Endothelial cell of umbilical vein (primary cell): ENCODE measurements at regions not wholly inside any gene's neighbourhood (a gene's known extent, or its start where the extent isn't known, plus 50 kb on each side); places are given as distances from the start of the nearest gene placed in this dataset.
A peak's percentile ranks its signal among the peaks of the same experiment; 100 is the strongest.

ENCODE experiments used
- EZH2 ChIP-seq: IDR thresholded peaks from 2 replicates; pipeline ENCODE4 v1.6.1; 2012; ENCODE audit warnings: borderline replicate concordance, low read depth, mild to moderate bottlenecking, moderate library complexity, low read length, inconsistent platforms; ENCODE audit not compliant: severe bottlenecking
- MYC ChIP-seq: IDR thresholded peaks from one replicate; pipeline ENCODE4 v1.6.1; 2011; ENCODE audit warnings: mild to moderate bottlenecking, low read depth, low read length
- POLR2A ChIP-seq: IDR thresholded peaks from 2 replicates; pipeline ENCODE4 v1.6.1; 2012; ENCODE audit warnings: low read depth, mild to moderate bottlenecking, control low read depth, low read length
- POLR2AphosphoS5 ChIP-seq: IDR thresholded peaks from 2 replicates; pipeline ENCODE4 v1.6.1; 2012; ENCODE audit warnings: low read depth, mild to moderate bottlenecking, control low read depth, low read length, moderate library complexity; ENCODE audit not compliant: insufficient read depth
- TF ChIP-seq, protein P1 (sequence below), 2 donors: IDR thresholded peaks; 1 replicate in 1 of 2; 2 replicates in 1 of 2; pipeline ENCODE4 v1.5.1; 2011; ENCODE audit warnings: low read length in 2 of 2, mild to moderate bottlenecking in 2 of 2, moderate library complexity in 2 of 2, control low read depth in 1 of 2, inconsistent platforms in 1 of 2, low read depth in 1 of 2; ENCODE audit not compliant: insufficient read depth in 1 of 2; ENCODE audit errors: extremely low read depth in 1 of 2
- TF ChIP-seq, protein P2 (sequence below): IDR thresholded peaks from 2 replicates; pipeline ENCODE4 v1.6.1; 2011; ENCODE audit not compliant: insufficient read depth, insufficient read length

DNA sequence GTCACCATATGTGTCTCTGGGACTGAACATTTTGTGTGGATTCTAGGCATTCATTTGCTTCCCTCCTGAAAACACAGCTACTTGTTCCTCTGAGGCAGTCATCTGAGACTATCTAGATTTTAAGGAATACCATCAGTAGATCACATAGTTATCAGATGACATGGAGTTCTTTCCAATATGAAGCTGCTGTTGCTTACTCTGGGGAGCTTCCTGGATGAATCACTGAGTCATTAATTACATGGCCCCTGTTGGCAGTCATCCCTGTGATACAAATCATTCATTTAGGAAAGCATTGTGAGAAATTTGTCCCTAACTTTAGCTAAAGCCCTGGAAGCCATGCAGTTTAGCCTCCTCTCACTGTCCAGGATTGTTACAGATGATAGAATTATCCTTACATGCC, 98.2 kb upstream of the ARSJ start:
- TF ChIP-seq, protein P1, sequence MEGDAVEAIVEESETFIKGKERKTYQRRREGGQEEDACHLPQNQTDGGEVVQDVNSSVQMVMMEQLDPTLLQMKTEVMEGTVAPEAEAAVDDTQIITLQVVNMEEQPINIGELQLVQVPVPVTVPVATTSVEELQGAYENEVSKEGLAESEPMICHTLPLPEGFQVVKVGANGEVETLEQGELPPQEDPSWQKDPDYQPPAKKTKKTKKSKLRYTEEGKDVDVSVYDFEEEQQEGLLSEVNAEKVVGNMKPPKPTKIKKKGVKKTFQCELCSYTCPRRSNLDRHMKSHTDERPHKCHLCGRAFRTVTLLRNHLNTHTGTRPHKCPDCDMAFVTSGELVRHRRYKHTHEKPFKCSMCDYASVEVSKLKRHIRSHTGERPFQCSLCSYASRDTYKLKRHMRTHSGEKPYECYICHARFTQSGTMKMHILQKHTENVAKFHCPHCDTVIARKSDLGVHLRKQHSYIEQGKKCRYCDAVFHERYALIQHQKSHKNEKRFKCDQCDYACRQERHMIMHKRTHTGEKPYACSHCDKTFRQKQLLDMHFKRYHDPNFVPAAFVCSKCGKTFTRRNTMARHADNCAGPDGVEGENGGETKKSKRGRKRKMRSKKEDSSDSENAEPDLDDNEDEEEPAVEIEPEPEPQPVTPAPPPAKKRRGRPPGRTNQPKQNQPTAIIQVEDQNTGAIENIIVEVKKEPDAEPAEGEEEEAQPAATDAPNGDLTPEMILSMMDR (IDR thresholded peaks at IDR 0.05; ENCODE audit: extremely low read depth in 1 of 2, insufficient read depth in 1 of 2, low read depth in 1 of 2, low read length in 2 of 2) = no peak
- TF ChIP-seq POLR2A (no peak), POLR2AphosphoS5 (peak; percentile 60), EZH2 (no peak), MYC (no peak)
- TF ChIP-seq, protein P2, sequence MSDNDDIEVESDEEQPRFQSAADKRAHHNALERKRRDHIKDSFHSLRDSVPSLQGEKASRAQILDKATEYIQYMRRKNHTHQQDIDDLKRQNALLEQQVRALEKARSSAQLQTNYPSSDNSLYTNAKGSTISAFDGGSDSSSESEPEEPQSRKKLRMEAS = no peak
